HG02884 (cell line): ENCODE measurements at regions not wholly inside any gene's neighbourhood (a gene's known extent, or its start where the extent isn't known, plus 50 kb on each side); places are given as distances from the start of the nearest gene placed in this dataset.

Experiments
- ATAC-seq: cut with Tn5 transposase; IDR thresholded peaks from one replicate; pipeline ENCODE4 v1.9.1; 2021; ENCODE audit warnings: mild to moderate bottlenecking, moderate library complexity; ENCODE audit not compliant: unreplicated experiment

DNA sequence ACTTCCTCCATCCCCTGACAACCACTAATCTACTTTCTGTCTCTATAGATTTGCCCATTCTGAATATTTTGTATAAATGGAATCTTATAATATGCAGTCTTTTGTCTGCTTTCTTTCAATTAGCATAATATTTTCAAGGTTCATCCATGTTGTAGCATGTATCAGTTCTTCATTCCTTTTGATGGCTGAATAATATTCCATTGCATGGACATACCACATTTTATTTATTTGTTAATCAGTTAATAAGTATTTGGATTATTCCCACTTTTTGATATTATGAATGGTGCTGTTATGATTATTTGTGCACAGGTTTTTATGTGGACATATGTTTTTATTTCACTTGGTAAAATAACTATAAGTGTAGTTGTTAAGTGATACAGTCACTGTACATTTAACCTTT is 155.1 kb upstream of the WSCD2 start:
- no peak for ATAC-seq

DNA sequence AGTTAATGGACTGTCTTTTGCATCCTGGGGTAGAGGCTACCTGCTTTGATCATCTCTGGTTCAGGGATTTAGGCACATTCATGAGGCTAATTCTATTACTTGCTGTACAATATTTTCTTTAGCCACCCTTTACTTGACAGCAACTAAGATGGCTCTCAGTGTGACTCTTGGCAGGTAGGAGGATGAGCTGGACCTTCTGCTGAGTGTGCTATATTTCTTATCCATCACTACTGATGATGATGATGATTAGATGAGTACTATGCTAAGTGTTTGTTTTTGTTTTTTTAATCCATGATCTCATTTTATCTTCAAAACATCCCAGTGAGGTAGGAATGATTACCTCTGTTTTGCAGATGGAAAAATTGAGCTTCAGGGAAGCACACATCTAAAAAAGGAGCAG is 152.8 kb upstream of the WSCD2 start:
- no peak for ATAC-seq

DNA sequence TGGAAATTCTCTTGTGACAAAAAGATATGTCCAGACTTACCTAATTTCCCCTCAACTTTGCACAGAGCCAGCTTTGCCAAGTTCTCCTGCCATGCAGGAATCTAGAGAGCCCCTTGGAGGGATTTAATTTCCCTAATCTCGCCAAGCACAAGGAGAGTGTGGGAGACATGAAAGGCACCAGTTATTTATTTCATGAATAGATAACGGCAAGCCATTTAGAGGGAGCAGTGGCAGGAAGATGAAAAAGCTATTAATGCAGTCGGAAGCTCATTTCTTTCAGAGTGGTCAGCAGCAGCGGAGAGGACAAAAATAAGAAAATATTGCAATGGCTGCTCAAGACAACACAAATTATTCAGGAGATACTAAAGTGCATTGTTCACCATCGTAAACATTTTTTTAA is 150.9 kb upstream of the WSCD2 start:
- no peak for ATAC-seq

DNA sequence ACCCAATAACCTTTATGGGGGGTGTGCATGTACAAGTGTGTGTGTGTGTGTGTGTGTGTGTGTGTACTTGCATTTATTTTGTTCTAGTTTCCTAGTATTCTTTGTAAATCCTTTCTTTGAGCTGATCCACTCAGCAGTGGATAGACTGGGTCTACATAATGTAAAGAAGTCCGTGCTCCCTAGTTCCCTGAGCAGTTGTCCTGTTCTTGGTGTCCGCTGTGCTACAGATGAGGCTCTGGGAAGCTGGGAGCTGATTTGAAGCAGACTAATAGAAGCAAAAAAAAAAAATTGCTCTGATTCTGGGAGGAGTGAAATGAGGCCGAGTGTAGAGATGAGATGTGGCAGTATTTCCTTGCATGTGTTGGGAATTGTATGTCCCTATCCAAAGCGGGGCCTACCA is 150.4 kb upstream of the WSCD2 start:
- no peak for ATAC-seq

DNA sequence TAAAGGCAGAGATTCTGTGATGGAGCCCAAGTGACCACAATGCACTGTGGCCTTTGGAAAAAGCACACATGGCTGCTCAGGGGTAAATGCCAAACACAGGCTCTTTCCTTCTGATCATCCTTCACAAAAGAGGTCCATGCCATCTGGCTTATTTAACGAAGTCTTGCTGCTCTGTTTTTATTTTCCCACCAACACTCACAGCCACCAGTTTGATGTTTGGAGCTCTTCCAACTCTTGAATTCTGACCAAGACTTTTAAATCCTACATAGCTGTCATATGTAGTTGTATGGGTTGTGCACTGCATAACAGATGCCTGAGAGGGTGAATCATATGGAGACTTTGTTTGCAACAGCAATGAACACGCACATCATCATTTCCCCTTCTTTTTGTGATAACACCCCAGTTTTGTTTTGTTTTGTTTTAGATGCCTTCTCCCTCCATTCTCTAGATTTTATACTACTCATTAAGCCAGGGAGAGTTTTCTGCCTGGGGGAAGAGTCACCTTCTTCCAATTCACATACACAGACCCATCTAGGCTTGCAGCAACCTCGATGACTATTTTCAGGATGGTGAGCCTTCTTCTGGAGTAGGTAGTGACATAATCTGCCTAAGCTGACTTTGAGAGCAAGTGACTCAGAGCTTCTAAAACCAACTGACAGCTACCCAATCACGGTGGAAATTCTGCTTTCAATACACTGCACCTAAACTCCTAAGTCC is 145.2 kb upstream of the WSCD2 start:
- no peak for ATAC-seq

DNA sequence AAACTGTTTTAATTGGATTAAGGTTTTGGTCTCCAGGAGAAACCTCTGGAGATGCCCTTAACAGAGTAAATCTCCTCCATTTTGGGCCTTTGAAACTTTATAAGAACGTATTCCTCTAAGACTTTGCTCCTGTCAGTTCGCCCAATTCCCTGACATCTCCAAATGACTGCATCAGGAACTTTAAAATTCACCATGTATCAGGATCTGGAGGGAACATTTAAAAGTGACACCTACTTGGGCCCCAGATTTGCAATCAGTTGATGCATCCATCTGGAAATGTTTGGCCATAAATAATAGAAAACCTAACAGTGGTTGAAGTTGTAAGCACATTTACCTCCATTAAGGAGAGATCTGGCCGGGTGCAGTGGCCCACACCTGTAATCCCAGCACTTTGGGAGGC is 144.1 kb upstream of the WSCD2 start:
- ATAC-seq, result no peak

DNA sequence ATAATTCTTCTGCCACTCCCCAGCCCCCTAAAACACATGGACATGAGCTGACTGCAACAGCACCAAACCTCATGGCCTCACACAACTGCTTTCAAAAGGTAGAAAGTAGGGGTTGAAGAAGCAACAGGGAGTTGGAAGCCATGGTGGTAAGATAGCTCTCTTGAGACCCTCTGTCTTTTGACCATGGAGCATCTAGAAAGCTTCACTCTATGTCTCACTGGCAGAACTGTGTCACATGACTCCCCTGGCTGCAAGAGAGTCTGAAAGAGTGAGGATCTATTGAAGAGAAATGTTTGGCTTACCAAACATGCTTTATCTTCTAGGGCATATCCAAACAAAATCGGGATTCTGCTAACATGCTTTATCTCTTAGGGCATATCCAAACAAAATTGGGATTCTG is 142.9 kb upstream of the WSCD2 start:
- ATAC-seq, result no peak

DNA sequence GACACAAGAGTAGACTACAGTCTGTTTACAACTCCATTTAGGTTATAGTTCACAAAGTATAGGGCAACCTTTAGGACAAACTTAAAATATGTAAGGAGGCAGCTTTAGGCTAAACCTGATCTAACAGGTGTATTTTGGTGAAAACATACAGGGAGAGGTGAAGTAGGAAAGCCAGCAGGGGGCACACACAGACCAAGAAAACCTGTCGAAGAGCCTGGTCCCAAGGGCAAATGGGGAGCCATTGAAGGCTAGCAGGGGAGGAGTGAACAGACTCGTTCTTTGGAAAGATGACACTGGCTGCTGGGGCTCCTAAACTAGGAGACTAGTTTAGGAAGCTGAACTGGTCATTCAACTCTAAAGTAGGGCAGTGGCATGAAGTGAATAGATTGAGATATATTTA is 138.8 kb upstream of the WSCD2 start:
- no peak for ATAC-seq

DNA sequence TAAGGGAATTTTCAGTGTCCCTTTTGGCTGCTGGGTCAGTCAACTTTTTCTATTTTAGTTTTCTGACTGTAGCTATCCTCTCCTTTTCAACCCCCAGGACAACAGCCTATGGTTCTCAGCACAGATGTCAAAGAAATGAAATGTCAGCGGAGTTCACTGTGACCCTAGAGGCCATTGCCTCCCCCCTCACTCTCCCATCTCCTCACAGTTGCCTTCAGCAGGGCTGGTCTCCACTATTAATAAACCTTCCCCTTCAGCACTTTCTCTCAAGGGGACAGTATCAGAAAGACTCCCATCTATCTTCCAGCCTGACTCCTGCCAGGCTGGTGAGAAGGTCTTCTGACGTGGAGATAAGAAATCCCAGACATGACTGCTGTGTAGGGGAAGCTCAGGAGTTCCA is 137.1 kb upstream of the WSCD2 start:
- no peak for ATAC-seq

DNA sequence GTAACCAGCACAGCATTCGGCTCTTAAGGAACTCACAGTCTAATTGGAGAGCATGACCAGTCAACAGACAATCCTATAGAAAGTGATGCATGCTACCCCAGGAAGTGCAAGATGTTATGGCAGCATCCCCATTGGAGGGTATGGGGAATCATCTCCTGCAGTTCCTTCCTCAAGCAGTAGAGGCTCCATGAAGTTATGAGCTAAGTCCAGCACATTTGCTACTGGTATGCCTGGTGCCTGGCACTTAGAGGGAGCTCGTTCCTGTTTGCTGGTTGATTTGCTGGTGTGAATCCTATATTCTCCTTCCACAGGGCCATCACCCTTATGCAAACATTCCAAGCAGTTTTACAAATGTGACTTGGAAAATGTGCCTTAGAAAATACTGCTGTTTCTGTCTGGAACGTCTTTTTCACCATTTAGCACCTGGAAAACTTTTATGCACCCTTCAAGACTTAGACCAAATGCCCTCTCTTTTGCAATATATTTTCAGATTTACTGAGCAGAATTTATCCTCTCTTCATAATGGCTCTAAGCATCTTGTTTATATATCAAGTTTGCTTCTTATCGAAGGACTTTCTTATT is 136.1 kb upstream of the WSCD2 start:
- ATAC-seq, result no peak

DNA sequence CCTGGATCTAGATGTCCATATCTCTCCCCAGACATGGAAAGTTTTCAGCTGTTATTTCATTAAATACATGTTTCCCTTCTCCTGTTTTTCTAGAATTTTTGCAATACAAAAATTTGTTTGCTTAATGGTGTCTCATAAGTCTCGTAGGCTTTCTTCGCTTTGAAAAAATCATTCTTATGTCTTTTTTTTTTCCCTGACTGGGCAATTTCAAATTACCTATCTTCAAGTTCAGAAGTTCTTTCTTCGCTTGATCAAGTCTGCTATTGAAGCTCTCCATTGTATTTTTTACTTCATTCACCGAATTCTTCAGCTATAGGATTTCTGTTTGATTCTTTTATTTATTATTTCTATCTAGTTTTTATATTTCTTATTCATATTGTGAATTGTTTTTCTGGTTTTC is 130.2 kb upstream of the WSCD2 start:
- no peak for ATAC-seq

DNA sequence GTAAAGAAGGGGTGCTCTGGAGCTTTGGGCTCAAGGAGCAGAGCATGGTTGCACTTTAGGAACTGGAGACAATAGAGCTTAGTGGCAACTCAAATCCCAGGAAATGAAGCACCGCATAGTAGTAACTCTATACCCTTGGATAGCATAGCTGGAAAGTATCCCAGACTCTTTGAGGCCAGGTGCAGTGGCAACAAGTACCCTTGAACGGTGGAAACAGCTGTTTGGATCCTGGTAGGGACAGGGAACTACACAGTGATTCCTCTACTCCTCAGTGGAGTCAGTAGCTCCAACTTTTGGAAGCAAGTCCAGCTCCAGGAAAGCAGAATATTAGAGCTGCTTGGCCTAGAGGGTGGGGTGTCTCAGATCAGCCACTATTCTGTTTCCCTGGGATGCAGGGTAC is 129.0 kb upstream of the WSCD2 start:
- ATAC-seq, result no peak

DNA sequence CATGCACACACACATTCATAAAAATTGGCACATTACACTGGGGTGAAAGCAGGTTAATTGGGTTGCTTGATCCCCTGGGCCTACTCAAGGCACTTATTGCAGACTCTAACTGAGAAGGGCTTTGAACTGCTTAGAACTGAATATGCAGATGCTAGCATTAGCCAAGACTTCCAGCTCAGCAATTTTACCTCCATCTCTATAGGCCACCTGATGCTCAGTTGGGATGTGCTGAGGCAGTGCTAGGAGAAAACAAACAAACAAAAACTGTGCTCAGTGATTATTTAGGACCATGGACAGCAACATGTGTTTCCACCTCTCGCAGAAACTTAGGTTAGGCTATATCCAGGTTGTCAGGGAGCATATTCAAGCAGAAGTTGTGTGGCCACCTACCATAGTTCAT is 124.8 kb upstream of the WSCD2 start:
- no peak for ATAC-seq

DNA sequence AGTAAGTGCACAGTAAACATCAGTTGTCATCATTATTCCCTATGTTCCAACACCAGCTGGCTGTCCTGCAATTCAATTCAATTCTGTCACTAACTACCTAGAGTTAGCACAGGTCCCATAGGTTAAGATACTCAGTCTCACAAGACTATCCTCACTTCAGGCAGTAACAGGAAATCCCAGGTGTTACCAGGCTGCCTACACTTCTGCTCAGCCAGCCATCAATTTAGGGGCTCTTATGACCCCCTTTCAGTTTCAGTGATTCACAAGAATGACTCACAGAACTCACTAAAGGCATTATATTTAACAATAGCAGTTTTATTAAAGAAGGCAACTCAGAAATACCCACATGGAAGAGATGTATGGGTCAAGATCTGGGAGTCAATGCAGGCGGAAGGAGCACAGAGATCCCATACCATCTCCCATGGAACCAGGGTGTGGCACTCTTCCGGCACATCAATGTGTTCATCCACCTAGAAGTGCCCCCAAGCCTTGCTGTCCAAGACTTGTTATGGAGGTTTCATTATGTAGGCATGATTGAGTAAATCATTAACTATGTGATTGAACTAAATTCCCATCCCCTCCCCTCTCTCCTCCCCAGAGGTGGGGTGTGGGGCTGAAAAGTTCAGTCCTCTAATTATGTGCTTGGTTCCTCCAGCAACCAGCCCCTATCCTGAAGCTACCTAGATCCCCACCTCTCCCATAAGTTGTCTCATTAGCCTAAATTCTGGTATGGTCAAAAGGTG is 120.8 kb upstream of the WSCD2 start:
- no peak for ATAC-seq

DNA sequence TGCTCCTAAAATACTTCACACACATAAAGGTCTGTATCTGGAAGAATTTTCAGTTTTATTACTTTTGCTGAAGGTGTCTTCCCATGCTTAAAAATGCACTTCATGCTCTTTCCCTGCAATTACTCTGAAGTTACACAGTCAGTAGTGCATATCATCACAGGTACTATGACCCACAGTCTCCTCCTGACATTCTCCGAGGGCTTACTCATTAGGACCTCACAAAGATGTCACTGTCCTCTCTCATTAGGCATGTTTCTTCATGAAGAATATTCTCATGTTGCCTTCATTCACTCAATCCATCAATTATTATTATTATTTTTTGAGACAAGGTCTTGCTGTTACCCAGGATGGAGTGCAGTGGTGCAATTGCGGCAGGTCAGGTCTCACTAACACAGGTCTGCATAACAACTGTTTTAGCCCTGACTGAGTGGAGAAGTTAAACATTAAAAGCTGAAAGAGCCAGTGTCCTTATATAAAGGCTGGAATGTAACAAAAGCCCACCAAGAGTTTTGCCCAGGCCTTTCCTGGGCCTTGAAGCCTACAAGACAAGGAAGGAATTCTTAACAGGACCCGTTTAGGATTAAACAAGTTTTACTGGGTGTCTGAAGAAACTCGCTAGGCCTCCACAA is 119.5 kb upstream of the WSCD2 start:
- no peak for ATAC-seq

DNA sequence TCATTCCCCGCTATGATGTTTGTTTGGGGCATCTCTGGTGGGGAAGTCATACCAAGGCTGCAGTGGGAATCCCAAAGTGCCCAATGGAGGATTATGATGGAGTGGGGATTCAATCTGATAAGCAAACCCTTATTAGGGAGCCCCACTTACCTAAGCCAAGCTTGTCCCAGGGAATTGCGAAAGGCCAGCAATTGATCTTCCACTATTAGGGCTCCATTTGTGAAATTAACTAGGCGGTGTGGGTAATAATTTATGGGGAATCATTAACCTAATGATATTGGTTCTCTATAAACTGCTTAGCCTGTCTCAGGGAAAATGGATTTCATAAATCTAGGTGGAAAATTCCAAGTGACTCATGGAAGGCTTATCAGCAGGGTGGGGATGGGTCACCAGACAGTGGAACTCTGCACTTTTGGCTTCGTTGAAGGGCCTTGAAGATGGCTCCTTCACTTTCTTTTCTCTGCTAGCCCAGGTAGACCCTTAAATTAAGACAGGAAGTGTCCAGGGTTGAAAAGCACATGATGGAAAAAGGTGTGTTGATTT is 113.0 kb upstream of the WSCD2 start:
- ATAC-seq, result no peak

DNA sequence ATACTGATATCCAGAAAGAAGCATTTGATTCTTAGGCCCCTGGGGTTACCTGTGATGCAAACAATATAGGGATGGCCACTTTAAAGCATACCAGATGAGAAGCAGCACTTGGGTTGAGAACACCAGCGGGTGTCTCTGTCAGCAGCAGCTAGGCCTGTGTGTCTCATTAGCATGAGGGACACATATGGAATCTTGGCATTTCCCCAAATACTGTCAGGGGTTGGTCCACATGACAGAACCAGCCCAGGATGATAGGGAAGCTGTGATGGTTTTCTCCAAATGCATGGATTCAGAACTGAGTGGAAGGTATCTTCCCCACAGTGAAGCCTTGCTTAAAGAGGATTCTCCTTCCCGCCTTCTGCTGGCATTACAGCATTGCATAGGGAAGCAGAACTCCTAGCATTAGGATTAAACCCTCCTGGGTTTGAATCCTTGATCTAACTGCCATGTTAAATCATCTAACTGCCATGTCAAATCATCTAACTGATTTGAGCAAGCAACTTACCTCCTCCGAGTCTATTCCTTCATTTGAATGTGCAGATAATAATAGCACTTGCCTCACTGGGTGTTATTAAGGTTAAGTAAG is 111.5 kb upstream of the WSCD2 start:
- no peak for ATAC-seq

DNA sequence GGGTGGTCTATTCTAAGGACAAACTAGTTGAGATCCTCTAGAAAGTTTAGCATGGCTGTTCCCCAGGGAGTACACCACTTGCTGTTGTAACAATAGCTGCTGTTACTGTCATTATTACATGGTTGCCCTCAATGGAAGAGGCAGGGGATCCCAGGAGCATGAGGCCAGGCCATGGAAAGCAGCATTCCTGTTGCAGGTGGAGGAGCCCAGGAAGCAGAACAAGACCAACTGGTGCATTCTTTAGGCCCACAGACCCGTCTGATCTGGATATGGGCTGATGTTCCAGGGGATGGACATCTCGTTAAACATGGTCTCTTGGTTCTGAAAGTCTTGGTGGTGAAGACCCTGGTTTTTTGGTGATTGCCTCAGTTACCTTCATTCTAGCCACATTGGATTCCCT is 109.2 kb upstream of the WSCD2 start:
- ATAC-seq, result no peak

DNA sequence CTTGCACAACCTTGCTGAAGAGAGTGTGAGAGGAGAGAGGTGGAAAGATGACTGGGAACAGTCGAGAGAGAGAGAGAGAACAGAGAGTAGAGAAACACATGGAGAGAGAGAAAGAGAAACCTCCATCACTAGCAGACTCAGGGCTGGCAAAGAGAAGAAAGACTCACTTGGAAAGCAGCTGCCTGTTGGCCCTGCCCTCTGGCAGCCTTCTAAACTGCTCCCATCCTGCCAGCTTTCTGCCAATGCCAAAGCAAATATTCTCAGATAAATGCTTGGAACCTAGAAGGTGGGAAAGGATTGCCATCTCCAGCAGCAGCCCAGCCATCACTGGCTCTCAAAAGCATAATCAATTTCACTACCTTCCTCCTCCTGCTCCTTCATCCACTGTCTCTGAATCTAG is 107.9 kb upstream of the WSCD2 start:
- ATAC-seq, result no peak

DNA sequence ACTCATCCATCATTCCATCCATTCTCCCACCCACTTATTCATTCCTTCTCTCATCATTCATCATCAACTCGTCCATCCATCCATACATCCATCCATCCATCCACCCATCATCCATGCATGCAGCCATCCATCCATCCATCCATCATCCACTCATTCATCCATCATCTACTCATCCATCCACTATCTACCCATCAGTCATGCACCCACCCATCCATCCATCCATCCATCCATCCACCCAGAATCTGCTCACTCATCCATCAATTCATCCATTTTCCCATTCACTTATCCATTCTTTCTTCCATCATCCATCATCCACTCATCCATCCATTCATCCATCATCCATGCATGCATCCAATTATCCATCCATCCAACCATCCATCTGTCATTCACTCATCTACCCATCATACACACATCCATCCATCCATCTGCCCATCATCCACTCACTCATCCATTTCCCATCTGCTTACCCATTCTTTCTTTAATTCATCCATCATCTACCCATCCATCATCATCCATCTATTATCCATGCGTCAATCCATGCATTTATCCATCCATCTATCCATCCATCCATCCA is 107.1 kb upstream of the WSCD2 start:
- ATAC-seq, result no peak
